ENCODE measurements at regions not wholly inside any gene's neighbourhood (a gene's known extent, or its start where the extent isn't known, plus 50 kb on each side); places are given as distances from the start of the nearest gene placed in this dataset.
"Not testable (repeated sequence)": the region's sequence is repeated elsewhere in the genome, so short reads cannot be mapped to it uniquely, and the experiment has no call there.

- Histone ChIP-seq H3K4me1 (ENCODE audit: control insufficient read depth in 2 of 2, insufficient read depth in 2 of 2, low read length in 2 of 2) (no peaks in the 10 kb centered on the region), H3K27ac (ENCODE audit: low read depth in 1 of 2, low read length in 1 of 2) (no peak overlapping the region), H3K36me3 (ENCODE audit: control insufficient read depth in 2 of 2, insufficient read depth in 2 of 2, low read length in 1 of 2) (no peaks in the 10 kb centered on the region), H3K9me3 (ENCODE audit: control insufficient read depth in 2 of 2, insufficient read depth in 1 of 2, low read length in 1 of 2) (no peaks in the 10 kb centered on the region), H3K4me3 (ENCODE audit: low read length in 2 of 2) (no peak overlapping the region), H3K27me3 (ENCODE audit: control insufficient read depth in 2 of 2, insufficient read depth in 1 of 2, low read length in 1 of 2) (no peaks in the 10 kb centered on the region)
- 97% methylated on average over 8 of the region's 8 CpGs for WGBS
- no peak for DNase-seq (ENCODE audit: low read depth in 6 of 9, low spot score in 9 of 9)
These were observed 57.7 kb upstream of the AADACL2 start for GRCh38 chr3:151675858-151676615.

- Histone ChIP-seq H3K27me3 (ENCODE audit: control insufficient read depth in 2 of 2, insufficient read depth in 1 of 2, low read length in 1 of 2) (no peaks in the 10 kb centered on the region), H3K4me3 (ENCODE audit: low read length in 2 of 2) (no peak overlapping the region), H3K36me3 (ENCODE audit: control insufficient read depth in 2 of 2, insufficient read depth in 2 of 2, low read length in 1 of 2) (no peaks in the 10 kb centered on the region), H3K27ac (ENCODE audit: low read depth in 1 of 2, low read length in 1 of 2) (no peak overlapping the region), H3K9me3 (ENCODE audit: control insufficient read depth in 2 of 2, insufficient read depth in 1 of 2, low read length in 1 of 2) (no peaks in the 10 kb centered on the region), H3K4me1 (ENCODE audit: control insufficient read depth in 2 of 2, insufficient read depth in 2 of 2, low read length in 2 of 2) (no peaks in the 10 kb centered on the region)
- no peak for DNase-seq (ENCODE audit: low read depth in 6 of 9, low spot score in 9 of 9)
- 29% methylated on average over 1 of the region's 1 CpG for WGBS
These were observed 59.8 kb upstream of the AADACL2 start for GRCh38 chr3:151673974-151674373.

- WGBS, result 95% methylated on average over 3 of the region's 3 CpGs
- H3K4me1 ChIP-seq (ENCODE audit: control insufficient read depth in 2 of 2, insufficient read depth in 2 of 2, low read length in 2 of 2); DNase-seq (ENCODE audit: low read depth in 6 of 9, low spot score in 9 of 9); H3K27me3 ChIP-seq (ENCODE audit: control insufficient read depth in 2 of 2, insufficient read depth in 1 of 2, low read length in 1 of 2); H3K4me3 ChIP-seq (ENCODE audit: low read length in 2 of 2); H3K36me3 ChIP-seq (ENCODE audit: control insufficient read depth in 2 of 2, insufficient read depth in 2 of 2, low read length in 1 of 2); H3K27ac ChIP-seq (ENCODE audit: low read depth in 1 of 2, low read length in 1 of 2); H3K9me3 ChIP-seq (ENCODE audit: control insufficient read depth in 2 of 2, insufficient read depth in 1 of 2, low read length in 1 of 2): not testable (repeated sequence)
These were observed 66.0 kb upstream of the AADACL2 start for GRCh38 chr3:151667762-151668161.

- no peaks in the 10 kb centered on the region for H3K27me3 ChIP-seq (ENCODE audit: control insufficient read depth in 2 of 2, insufficient read depth in 1 of 2, low read length in 1 of 2)
- WGBS, result 71% methylated on average over 4 of the region's 4 CpGs
- no peak overlapping the region for H3K4me3 ChIP-seq (ENCODE audit: low read length in 2 of 2)
- DNase-seq (ENCODE audit: low read depth in 6 of 9, low spot score in 9 of 9), result no peak
- H3K4me1 ChIP-seq (ENCODE audit: control insufficient read depth in 2 of 2, insufficient read depth in 2 of 2, low read length in 2 of 2), result no peaks in the 10 kb centered on the region
- no peaks in the 10 kb centered on the region for H3K9me3 ChIP-seq (ENCODE audit: control insufficient read depth in 2 of 2, insufficient read depth in 1 of 2, low read length in 1 of 2)
- no peak overlapping the region for H3K27ac ChIP-seq (ENCODE audit: low read depth in 1 of 2, low read length in 1 of 2)
- H3K36me3 ChIP-seq (ENCODE audit: control insufficient read depth in 2 of 2, insufficient read depth in 2 of 2, low read length in 1 of 2), result no peaks in the 10 kb centered on the region
These were observed 72.8 kb upstream of the AADACL2 start for GRCh38 chr3:151660885-151661284.

GRCh38 chr3:151644986-151645385 is 88.7 kb upstream of the AADACL2 start:
- no peaks in the 10 kb centered on the region for H3K9me3 ChIP-seq (ENCODE audit: control insufficient read depth in 2 of 2, insufficient read depth in 1 of 2, low read length in 1 of 2)
- H3K4me3 ChIP-seq (ENCODE audit: low read length in 2 of 2), result no peak overlapping the region
- H3K36me3 ChIP-seq (ENCODE audit: control insufficient read depth in 2 of 2, insufficient read depth in 2 of 2, low read length in 1 of 2), result no peaks in the 10 kb centered on the region
- DNase-seq (ENCODE audit: low read depth in 6 of 9, low spot score in 9 of 9), result no peak
- no peak overlapping the region for H3K27ac ChIP-seq (ENCODE audit: low read depth in 1 of 2, low read length in 1 of 2)
- no peaks in the 10 kb centered on the region for H3K4me1 ChIP-seq (ENCODE audit: control insufficient read depth in 2 of 2, insufficient read depth in 2 of 2, low read length in 2 of 2)
- no peaks in the 10 kb centered on the region for H3K27me3 ChIP-seq (ENCODE audit: control insufficient read depth in 2 of 2, insufficient read depth in 1 of 2, low read length in 1 of 2)

- no peaks in the 10 kb centered on the region for H3K27me3 ChIP-seq (ENCODE audit: control insufficient read depth in 2 of 2, insufficient read depth in 1 of 2, low read length in 1 of 2)
These were observed 89.6 kb upstream of the AADACL2 start for GRCh38 chr3:151644020-151644620.

GRCh38 chr3:151639418-151639740 is 94.3 kb upstream of the AADACL2 start:
- H3K36me3 ChIP-seq (ENCODE audit: control insufficient read depth in 2 of 2, insufficient read depth in 2 of 2, low read length in 1 of 2), result peaks cover 0 to 2% of the 10 kb centered on the region in 2 donors
- H3K27ac ChIP-seq (ENCODE audit: low read depth in 1 of 2, low read length in 1 of 2), result no peak overlapping the region
- peaks cover 6 to 7% of the 10 kb centered on the region in 2 donors for H3K4me1 ChIP-seq (ENCODE audit: control insufficient read depth in 2 of 2, insufficient read depth in 2 of 2, low read length in 2 of 2)
- DNase-seq (ENCODE audit: low read depth in 6 of 9, low spot score in 9 of 9), result no peak
- H3K27me3 ChIP-seq (ENCODE audit: control insufficient read depth in 2 of 2, insufficient read depth in 1 of 2, low read length in 1 of 2), result no peaks in the 10 kb centered on the region
- no peak overlapping the region for H3K4me3 ChIP-seq (ENCODE audit: low read length in 2 of 2)
- WGBS, result 88% methylated on average over 2 of the region's 2 CpGs
- no peaks in the 10 kb centered on the region for H3K9me3 ChIP-seq (ENCODE audit: control insufficient read depth in 2 of 2, insufficient read depth in 1 of 2, low read length in 1 of 2)

More at GRCh38 chr3:151644020-151644620, 89.6 kb upstream of the AADACL2 start:
- Histone ChIP-seq H3K36me3 (ENCODE audit: control insufficient read depth in 2 of 2, insufficient read depth in 2 of 2, low read length in 1 of 2) (peaks cover 0 to 2% of the 10 kb centered on the region in 2 donors), H3K9me3 (ENCODE audit: control insufficient read depth in 2 of 2, insufficient read depth in 1 of 2, low read length in 1 of 2) (no peaks in the 10 kb centered on the region), H3K4me3 (ENCODE audit: low read length in 2 of 2) (no peak overlapping the region), H3K27ac (ENCODE audit: low read depth in 1 of 2, low read length in 1 of 2) (no peak overlapping the region), H3K4me1 (ENCODE audit: control insufficient read depth in 2 of 2, insufficient read depth in 2 of 2, low read length in 2 of 2) (peaks cover 4% of the 10 kb centered on the region in 2 donors)
- no peak for DNase-seq (ENCODE audit: low read depth in 6 of 9, low spot score in 9 of 9)
- WGBS, result 95% methylated on average over 1 of the region's 1 CpG

GRCh38 chr3:151638555-151639417 is 94.9 kb upstream of the AADACL2 start:
- WGBS, result 65% methylated on average over 4 of the region's 4 CpGs
- peak in 1 of 9 donors; percentile 20 for DNase-seq (ENCODE audit: low read depth in 6 of 9, low spot score in 9 of 9)
- H3K27ac ChIP-seq (ENCODE audit: low read depth in 1 of 2, low read length in 1 of 2), result no peak overlapping the region
- no peaks in the 10 kb centered on the region for H3K27me3 ChIP-seq (ENCODE audit: control insufficient read depth in 2 of 2, insufficient read depth in 1 of 2, low read length in 1 of 2)
- no peak overlapping the region for H3K4me3 ChIP-seq (ENCODE audit: low read length in 2 of 2)
- H3K4me1 ChIP-seq (ENCODE audit: control insufficient read depth in 2 of 2, insufficient read depth in 2 of 2, low read length in 2 of 2), result peaks cover 6 to 7% of the 10 kb centered on the region in 2 donors
- H3K36me3 ChIP-seq (ENCODE audit: control insufficient read depth in 2 of 2, insufficient read depth in 2 of 2, low read length in 1 of 2), result peaks cover 0 to 2% of the 10 kb centered on the region in 2 donors
- no peaks in the 10 kb centered on the region for H3K9me3 ChIP-seq (ENCODE audit: control insufficient read depth in 2 of 2, insufficient read depth in 1 of 2, low read length in 1 of 2)

- H3K9me3 ChIP-seq (ENCODE audit: control insufficient read depth in 2 of 2, insufficient read depth in 1 of 2, low read length in 1 of 2), result no peaks in the 10 kb centered on the region
These were observed 97.8 kb upstream of the AADACL2 start for GRCh38 chr3:151635905-151636304.

More at GRCh38 chr3:151635905-151636304, 97.8 kb upstream of the AADACL2 start:
- Histone ChIP-seq H3K4me3 (ENCODE audit: low read length in 2 of 2) (no peak overlapping the region), H3K36me3 (ENCODE audit: control insufficient read depth in 2 of 2, insufficient read depth in 2 of 2, low read length in 1 of 2) (peaks cover 0 to 2% of the 10 kb centered on the region in 2 donors), H3K4me1 (ENCODE audit: control insufficient read depth in 2 of 2, insufficient read depth in 2 of 2, low read length in 2 of 2) (peaks cover 6 to 7% of the 10 kb centered on the region in 2 donors), H3K27me3 (ENCODE audit: control insufficient read depth in 2 of 2, insufficient read depth in 1 of 2, low read length in 1 of 2) (no peaks in the 10 kb centered on the region), H3K27ac (ENCODE audit: low read depth in 1 of 2, low read length in 1 of 2) (no peak overlapping the region)
- WGBS, result 95% methylated on average over 3 of the region's 3 CpGs
- no peak for DNase-seq (ENCODE audit: low read depth in 6 of 9, low spot score in 9 of 9)

Measured in thymus (tissue), 11 donors.